Skeletal muscle tissue (tissue), 3 donors: ENCODE measurements at regions not wholly inside any gene's neighbourhood (a gene's known extent, or its start where the extent isn't known, plus 50 kb on each side); places are given as distances from the start of the nearest gene placed in this dataset.

Source experiments
- H3K27ac ChIP-seq: one replicate; pipeline ENCODE4 v1.7.0; 2013; ENCODE audit warnings: mild to moderate bottlenecking, low read depth, low read length, inconsistent platforms
- H3K27me3 ChIP-seq, 3 donors: one replicate each; pipeline ENCODE4 v1.7.0; 2013; ENCODE audit warnings: low read length in 3 of 3; ENCODE audit not compliant: control insufficient read depth in 3 of 3, insufficient read depth in 3 of 3
- H3K36me3 ChIP-seq, 3 donors: one replicate each; pipeline ENCODE4 v1.7.0; 2013; ENCODE audit warnings: low read length in 3 of 3; ENCODE audit not compliant: control insufficient read depth in 3 of 3, insufficient read depth in 3 of 3
- H3K4me1 ChIP-seq, 3 donors: one replicate each; pipeline ENCODE4 v1.7.0; 2013; ENCODE audit warnings: low read length in 3 of 3, mild to moderate bottlenecking in 3 of 3; ENCODE audit not compliant: control insufficient read depth in 3 of 3, insufficient read depth in 3 of 3
- H3K4me3 ChIP-seq, 3 donors: one replicate each; pipeline ENCODE4 v1.7.0; 2013; ENCODE audit warnings: low read length in 3 of 3
- H3K9ac ChIP-seq, 3 donors: one replicate each; pipeline ENCODE4 v1.7.0; 2013; ENCODE audit warnings: low read length in 3 of 3, mild to moderate bottlenecking in 3 of 3, moderate library complexity in 2 of 3, low read depth in 1 of 3
- H3K9me3 ChIP-seq, 3 donors: one replicate each; pipeline ENCODE4 v1.7.0; 2013; ENCODE audit warnings: low read length in 3 of 3; ENCODE audit not compliant: control insufficient read depth in 3 of 3
- donor health status: Osteomylitis.

- H3K9me3 ChIP-seq = no peaks in the 10 kb centered on the region
- H3K4me3 ChIP-seq = no peak overlapping the region
- no peaks in the 10 kb centered on the region for H3K4me1 ChIP-seq
- no peak overlapping the region for H3K9ac ChIP-seq
- H3K36me3 ChIP-seq = no peaks in the 10 kb centered on the region
- no peak overlapping the region for H3K27ac ChIP-seq
- H3K27me3 ChIP-seq = no peaks in the 10 kb centered on the region
Observed at GRCh38 chr18:29217124-29217915, 1040.4 kb upstream of the CDH2 start.

GRCh38 chr18:29198834-29199233 is 1021.9 kb upstream of the CDH2 start:
- Histone ChIP-seq H3K9me3 (no peaks in the 10 kb centered on the region), H3K9ac (no peak overlapping the region), H3K36me3 (no peaks in the 10 kb centered on the region), H3K4me1 (no peaks in the 10 kb centered on the region), H3K4me3 (no peak overlapping the region), H3K27ac (no peak overlapping the region), H3K27me3 (no peaks in the 10 kb centered on the region)

- no peaks in the 10 kb centered on the region for H3K4me1 ChIP-seq
- no peaks in the 10 kb centered on the region for H3K9me3 ChIP-seq
- H3K27me3 ChIP-seq = no peaks in the 10 kb centered on the region
- H3K4me3 ChIP-seq = no peak overlapping the region
- H3K27ac ChIP-seq = no peak overlapping the region
- H3K36me3 ChIP-seq = no peaks in the 10 kb centered on the region
- no peak overlapping the region for H3K9ac ChIP-seq
Observed at GRCh38 chr18:29196307-29196706, 1019.4 kb upstream of the CDH2 start.

GRCh38 chr18:29191263-29191662 is 1014.3 kb upstream of the CDH2 start:
- no peak overlapping the region for H3K4me3 ChIP-seq
- H3K36me3 ChIP-seq = no peaks in the 10 kb centered on the region
- H3K4me1 ChIP-seq = no peaks in the 10 kb centered on the region
- no peaks in the 10 kb centered on the region for H3K27me3 ChIP-seq
- H3K9ac ChIP-seq = no peak overlapping the region
- no peak overlapping the region for H3K27ac ChIP-seq
- H3K9me3 ChIP-seq = no peaks in the 10 kb centered on the region

GRCh38 chr18:29188760-29189159 is 1011.8 kb upstream of the CDH2 start:
- no peaks in the 10 kb centered on the region for H3K9me3 ChIP-seq
- no peaks in the 10 kb centered on the region for H3K4me1 ChIP-seq
- no peaks in the 10 kb centered on the region for H3K36me3 ChIP-seq
- no peak overlapping the region for H3K9ac ChIP-seq
- no peaks in the 10 kb centered on the region for H3K27me3 ChIP-seq
- H3K4me3 ChIP-seq = no peak overlapping the region
- no peak overlapping the region for H3K27ac ChIP-seq

- Histone ChIP-seq H3K27me3 (no peaks in the 10 kb centered on the region), H3K36me3 (no peaks in the 10 kb centered on the region), H3K4me1 (no peaks in the 10 kb centered on the region), H3K4me3 (no peak overlapping the region), H3K27ac (no peak overlapping the region), H3K9ac (no peak overlapping the region), H3K9me3 (no peaks in the 10 kb centered on the region)
Observed at GRCh38 chr18:29185801-29186200, 1008.9 kb upstream of the CDH2 start.

- H3K27me3 ChIP-seq = no peaks in the 10 kb centered on the region
- no peaks in the 10 kb centered on the region for H3K36me3 ChIP-seq
- no peaks in the 10 kb centered on the region for H3K9me3 ChIP-seq
- no peak overlapping the region for H3K27ac ChIP-seq
- H3K4me3 ChIP-seq = no peak overlapping the region
- no peaks in the 10 kb centered on the region for H3K4me1 ChIP-seq
- no peak overlapping the region for H3K9ac ChIP-seq
Observed at GRCh38 chr18:29184654-29185053, 1007.7 kb upstream of the CDH2 start.

- Histone ChIP-seq H3K4me3 (no peak overlapping the region), H3K4me1 (no peaks in the 10 kb centered on the region), H3K36me3 (no peaks in the 10 kb centered on the region), H3K27me3 (no peaks in the 10 kb centered on the region), H3K27ac (peak overlapping the region; percentile 11), H3K9me3 (no peaks in the 10 kb centered on the region), H3K9ac (no peak overlapping the region)
Observed at GRCh38 chr18:29181151-29181901, 1004.4 kb upstream of the CDH2 start.

- Histone ChIP-seq H3K27ac (no peak overlapping the region), H3K36me3 (no peaks in the 10 kb centered on the region), H3K9ac (no peak overlapping the region), H3K27me3 (no peaks in the 10 kb centered on the region), H3K4me1 (no peaks in the 10 kb centered on the region), H3K4me3 (no peak overlapping the region), H3K9me3 (no peaks in the 10 kb centered on the region)
Observed at GRCh38 chr18:29176681-29177080, 999.8 kb upstream of the CDH2 start.

GRCh38 chr18:29174891-29175290 is 998.0 kb upstream of the CDH2 start:
- H3K9me3 ChIP-seq = no peaks in the 10 kb centered on the region
- H3K27me3 ChIP-seq = no peaks in the 10 kb centered on the region
- H3K4me3 ChIP-seq = no peak overlapping the region
- no peaks in the 10 kb centered on the region for H3K4me1 ChIP-seq
- H3K27ac ChIP-seq = no peak overlapping the region
- H3K9ac ChIP-seq = no peak overlapping the region
- no peaks in the 10 kb centered on the region for H3K36me3 ChIP-seq
